ENCODE measurements at regions not wholly inside any gene's neighbourhood (a gene's known extent, or its start where the extent isn't known, plus 50 kb on each side); places are given as distances from the start of the nearest gene placed in this dataset.

- WGBS, result 93% methylated on average over 3 of the region's 3 CpGs
- no peak overlapping the region for H3K4me3 ChIP-seq (ENCODE audit: low read length)
Observed at GRCh38 chr9:13963005-13963653, 350.8 kb downstream of the NFIB start.

GRCh38 chr9:13962006-13962405 lies 351.9 kb downstream of the NFIB start:
- Histone ChIP-seq H3K27ac (ENCODE audit: low read depth, low read length) (no peak overlapping the region), H3K36me3 (ENCODE audit: insufficient read depth, low read length) (no peaks in the 10 kb centered on the region), H3K4me3 (ENCODE audit: low read length) (no peak overlapping the region), H3K9me3 (ENCODE audit: insufficient read depth, low read depth, low read length) (no peaks in the 10 kb centered on the region), H3K4me1 (ENCODE audit: insufficient read depth, low read length) (peaks cover 6% of the 10 kb centered on the region), H3K9ac (ENCODE audit: low read depth, low read length) (no peak overlapping the region), H3K27me3 (ENCODE audit: insufficient read depth, low read length) (no peaks in the 10 kb centered on the region)
- WGBS, result 94% methylated on average over 6 of the region's 6 CpGs

More at GRCh38 chr9:13963005-13963653, 350.8 kb downstream of the NFIB start:
- H3K27ac ChIP-seq (ENCODE audit: low read depth, low read length), result no peak overlapping the region
- no peaks in the 10 kb centered on the region for H3K36me3 ChIP-seq (ENCODE audit: insufficient read depth, low read length)
- H3K4me1 ChIP-seq (ENCODE audit: insufficient read depth, low read length), result no peaks in the 10 kb centered on the region
- H3K9ac ChIP-seq (ENCODE audit: low read depth, low read length), result no peak overlapping the region
- H3K9me3 ChIP-seq (ENCODE audit: insufficient read depth, low read depth, low read length), result no peaks in the 10 kb centered on the region
- H3K27me3 ChIP-seq (ENCODE audit: insufficient read depth, low read length), result no peaks in the 10 kb centered on the region

- WGBS, result 93% methylated on average over 11 of the region's 11 CpGs
- H3K27ac ChIP-seq (ENCODE audit: low read depth, low read length), result no peak overlapping the region
Observed at GRCh38 chr9:13960011-13960765, 353.8 kb downstream of the NFIB start.

GRCh38 chr9:13958672-13959071 lies 355.3 kb downstream of the NFIB start:
- Histone ChIP-seq H3K9me3 (ENCODE audit: insufficient read depth, low read depth, low read length) (no peaks in the 10 kb centered on the region), H3K9ac (ENCODE audit: low read depth, low read length) (no peak overlapping the region), H3K27me3 (ENCODE audit: insufficient read depth, low read length) (no peaks in the 10 kb centered on the region), H3K4me1 (ENCODE audit: insufficient read depth, low read length) (peaks cover 23% of the 10 kb centered on the region), H3K27ac (ENCODE audit: low read depth, low read length) (no peak overlapping the region), H3K36me3 (ENCODE audit: insufficient read depth, low read length) (no peaks in the 10 kb centered on the region), H3K4me3 (ENCODE audit: low read length) (no peak overlapping the region)
- 93% methylated on average over 1 of the region's 1 CpG for WGBS

More at GRCh38 chr9:13960011-13960765, 353.8 kb downstream of the NFIB start:
- H3K9me3 ChIP-seq (ENCODE audit: insufficient read depth, low read depth, low read length), result no peaks in the 10 kb centered on the region
- no peaks in the 10 kb centered on the region for H3K36me3 ChIP-seq (ENCODE audit: insufficient read depth, low read length)
- H3K4me1 ChIP-seq (ENCODE audit: insufficient read depth, low read length), result peaks cover 13% of the 10 kb centered on the region
- no peak overlapping the region for H3K9ac ChIP-seq (ENCODE audit: low read depth, low read length)
- no peak overlapping the region for H3K4me3 ChIP-seq (ENCODE audit: low read length)
- H3K27me3 ChIP-seq (ENCODE audit: insufficient read depth, low read length), result no peaks in the 10 kb centered on the region

- Histone ChIP-seq H3K27ac (ENCODE audit: low read depth, low read length) (no peak overlapping the region), H3K36me3 (ENCODE audit: insufficient read depth, low read length) (no peaks in the 10 kb centered on the region), H3K27me3 (ENCODE audit: insufficient read depth, low read length) (no peaks in the 10 kb centered on the region), H3K4me1 (ENCODE audit: insufficient read depth, low read length) (peaks cover 23% of the 10 kb centered on the region), H3K4me3 (ENCODE audit: low read length) (no peak overlapping the region), H3K9ac (ENCODE audit: low read depth, low read length) (no peak overlapping the region), H3K9me3 (ENCODE audit: insufficient read depth, low read depth, low read length) (no peaks in the 10 kb centered on the region)
- WGBS, result 83% methylated on average over 2 of the region's 2 CpGs
Observed at GRCh38 chr9:13957089-13957488, 356.9 kb downstream of the NFIB start.

- Histone ChIP-seq H3K9ac (ENCODE audit: low read depth, low read length) (no peak overlapping the region), H3K9me3 (ENCODE audit: insufficient read depth, low read depth, low read length) (no peaks in the 10 kb centered on the region), H3K27ac (ENCODE audit: low read depth, low read length) (no peak overlapping the region), H3K4me3 (ENCODE audit: low read length) (no peak overlapping the region), H3K36me3 (ENCODE audit: insufficient read depth, low read length) (no peaks in the 10 kb centered on the region), H3K4me1 (ENCODE audit: insufficient read depth, low read length) (peaks cover 23% of the 10 kb centered on the region), H3K27me3 (ENCODE audit: insufficient read depth, low read length) (no peaks in the 10 kb centered on the region)
- 83% methylated on average over 1 of the region's 4 CpGs for WGBS
Observed at GRCh38 chr9:13956107-13956506, 357.8 kb downstream of the NFIB start.

GRCh38 chr9:13952906-13953305 lies 361.0 kb downstream of the NFIB start:
- H3K27ac ChIP-seq (ENCODE audit: low read depth, low read length), result no peak overlapping the region
- H3K4me3 ChIP-seq (ENCODE audit: low read length), result no peak overlapping the region
- no peak overlapping the region for H3K9ac ChIP-seq (ENCODE audit: low read depth, low read length)
- WGBS, result 91% methylated on average over 6 of the region's 6 CpGs
- H3K4me1 ChIP-seq (ENCODE audit: insufficient read depth, low read length), result peaks cover 23% of the 10 kb centered on the region
- no peaks in the 10 kb centered on the region for H3K27me3 ChIP-seq (ENCODE audit: insufficient read depth, low read length)
- no peaks in the 10 kb centered on the region for H3K36me3 ChIP-seq (ENCODE audit: insufficient read depth, low read length)
- no peaks in the 10 kb centered on the region for H3K9me3 ChIP-seq (ENCODE audit: insufficient read depth, low read depth, low read length)

GRCh38 chr9:13948037-13948436 lies 365.9 kb downstream of the NFIB start:
- H3K36me3 ChIP-seq (ENCODE audit: insufficient read depth, low read length), result no peaks in the 10 kb centered on the region
- 88% methylated on average over 2 of the region's 4 CpGs for WGBS
- H3K9me3 ChIP-seq (ENCODE audit: insufficient read depth, low read depth, low read length), result no peaks in the 10 kb centered on the region
- H3K4me1 ChIP-seq (ENCODE audit: insufficient read depth, low read length), result no peaks in the 10 kb centered on the region; the same call in 1 of the 2 replicates
- H3K9ac ChIP-seq (ENCODE audit: low read depth, low read length), result no peak overlapping the region
- no peak overlapping the region for H3K27ac ChIP-seq (ENCODE audit: low read depth, low read length)
- H3K27me3 ChIP-seq (ENCODE audit: insufficient read depth, low read length), result no peaks in the 10 kb centered on the region
- no peak overlapping the region for H3K4me3 ChIP-seq (ENCODE audit: low read length)

- Histone ChIP-seq H3K9me3 (ENCODE audit: insufficient read depth, low read depth, low read length) (no peaks in the 10 kb centered on the region), H3K4me3 (ENCODE audit: low read length) (no peak overlapping the region), H3K9ac (ENCODE audit: low read depth, low read length) (no peak overlapping the region), H3K36me3 (ENCODE audit: insufficient read depth, low read length) (no peaks in the 10 kb centered on the region), H3K4me1 (ENCODE audit: insufficient read depth, low read length) (no peaks in the 10 kb centered on the region; the same call in none of the 2 replicates), H3K27ac (ENCODE audit: low read depth, low read length) (no peak overlapping the region), H3K27me3 (ENCODE audit: insufficient read depth, low read length) (no peaks in the 10 kb centered on the region)
Observed at GRCh38 chr9:13943176-13943575, 370.8 kb downstream of the NFIB start.

- no peak overlapping the region for H3K9ac ChIP-seq (ENCODE audit: low read depth, low read length)
- H3K27me3 ChIP-seq (ENCODE audit: insufficient read depth, low read length), result no peaks in the 10 kb centered on the region
- no peaks in the 10 kb centered on the region for H3K36me3 ChIP-seq (ENCODE audit: insufficient read depth, low read length)
- H3K4me1 ChIP-seq (ENCODE audit: insufficient read depth, low read length), result no peaks in the 10 kb centered on the region; the same call in none of the 2 replicates
- no peaks in the 10 kb centered on the region for H3K9me3 ChIP-seq (ENCODE audit: insufficient read depth, low read depth, low read length)
- no peak overlapping the region for H3K4me3 ChIP-seq (ENCODE audit: low read length)
- no peak overlapping the region for H3K27ac ChIP-seq (ENCODE audit: low read depth, low read length)
- WGBS, result 80% methylated on average over 4 of the region's 4 CpGs
Observed at GRCh38 chr9:13942695-13943094, 371.2 kb downstream of the NFIB start.

- H3K4me3 ChIP-seq (ENCODE audit: low read length), result no peak overlapping the region
Observed at GRCh38 chr9:13942201-13942600, 371.7 kb downstream of the NFIB start.

More at GRCh38 chr9:13942201-13942600, 371.7 kb downstream of the NFIB start:
- Histone ChIP-seq H3K27me3 (ENCODE audit: insufficient read depth, low read length) (no peaks in the 10 kb centered on the region), H3K9ac (ENCODE audit: low read depth, low read length) (no peak overlapping the region), H3K36me3 (ENCODE audit: insufficient read depth, low read length) (no peaks in the 10 kb centered on the region), H3K4me1 (ENCODE audit: insufficient read depth, low read length) (no peaks in the 10 kb centered on the region; the same call in none of the 2 replicates), H3K27ac (ENCODE audit: low read depth, low read length) (no peak overlapping the region), H3K9me3 (ENCODE audit: insufficient read depth, low read depth, low read length) (no peaks in the 10 kb centered on the region)
- 97% methylated on average over 6 of the region's 6 CpGs for WGBS
